ENCODE measurements at regions not wholly inside any gene's neighbourhood (a gene's known extent, or its start where the extent isn't known, plus 50 kb on each side); places are given as distances from the start of the nearest gene placed in this dataset.

GRCh38 chr5:159735036-159735435, 181.2 kb upstream of the ADRA1B start:
- intact Hi-C loops (cut with DNase I), result no loop called here
- Histone ChIP-seq H3K27ac (no peak overlapping the region), H3K4me1 (no peaks in the 10 kb centered on the region), H3K4me3 (no peak overlapping the region), H3K36me3 (no peaks in the 10 kb centered on the region), H3K9me3 (no peaks in the 10 kb centered on the region), H3K27me3 (no peaks in the 10 kb centered on the region)
- ATAC-seq, result no peak
- no peak for DNase-seq
- no peak for TF ChIP-seq CTCF (IDR thresholded peaks at IDR 0.05)

GRCh38 chr5:159735749-159736660, 180.3 kb upstream of the ADRA1B start:
- Histone ChIP-seq H3K27me3 (no peaks in the 10 kb centered on the region), H3K4me1 (no peaks in the 10 kb centered on the region), H3K36me3 (no peaks in the 10 kb centered on the region), H3K9me3 (no peaks in the 10 kb centered on the region), H3K27ac (no peak overlapping the region), H3K4me3 (no peak overlapping the region)
- TF ChIP-seq CTCF (IDR thresholded peaks at IDR 0.05), result no peak
- ATAC-seq (peak; percentile 54), DNase-seq (no peak)
- intact Hi-C loops (cut with DNase I), result no loop called here

GRCh38 chr5:159736844-159737243, 179.4 kb upstream of the ADRA1B start:
- Histone ChIP-seq H3K36me3 (no peaks in the 10 kb centered on the region), H3K27me3 (no peaks in the 10 kb centered on the region), H3K9me3 (no peaks in the 10 kb centered on the region), H3K27ac (no peak overlapping the region), H3K4me1 (no peaks in the 10 kb centered on the region), H3K4me3 (no peak overlapping the region)
- TF ChIP-seq CTCF (IDR thresholded peaks at IDR 0.05), result no peak
- ATAC-seq, result no peak
- intact Hi-C loops (cut with DNase I), result no loop called here
- no peak for DNase-seq

GRCh38 chr5:159737263-159737662, 179.0 kb upstream of the ADRA1B start:
- H3K36me3 ChIP-seq, result no peaks in the 10 kb centered on the region
- DNase-seq (no peak), ATAC-seq (no peak)
- no peak overlapping the region for H3K27ac ChIP-seq
- intact Hi-C loops (cut with DNase I), result no loop called here
- no peaks in the 10 kb centered on the region for H3K9me3 ChIP-seq
- no peaks in the 10 kb centered on the region for H3K27me3 ChIP-seq
- no peak for TF ChIP-seq CTCF (IDR thresholded peaks at IDR 0.05)
- H3K4me3 ChIP-seq, result no peak overlapping the region
- H3K4me1 ChIP-seq, result no peaks in the 10 kb centered on the region

GRCh38 chr5:159741829-159742322, 174.4 kb upstream of the ADRA1B start:
- ATAC-seq, result no peak

More at GRCh38 chr5:159741829-159742322, 174.4 kb upstream of the ADRA1B start:
- H3K36me3 ChIP-seq, result no peaks in the 10 kb centered on the region
- intact Hi-C loops (cut with DNase I), result no loop called here
- no peaks in the 10 kb centered on the region for H3K27me3 ChIP-seq
- H3K4me3 ChIP-seq, result no peak overlapping the region
- H3K4me1 ChIP-seq, result no peaks in the 10 kb centered on the region
- no peak for TF ChIP-seq CTCF (IDR thresholded peaks at IDR 0.05)
- no peak overlapping the region for H3K27ac ChIP-seq
- H3K9me3 ChIP-seq, result no peaks in the 10 kb centered on the region
- DNase-seq, result no peak
